ENCODE measurements at regions not wholly inside any gene's neighbourhood (a gene's known extent, or its start where the extent isn't known, plus 50 kb on each side); places are given as distances from the start of the nearest gene placed in this dataset.

- H3K4me1 ChIP-seq (replicated peaks in 1 of 4; ENCODE audit: control insufficient read depth in 3 of 4, insufficient read depth in 4 of 4, low read length in 3 of 4) = no peaks in the 10 kb centered on the region
- H3K23me2 ChIP-seq (ENCODE audit: low read depth, low read length) = no peaks in the 10 kb centered on the region
- H3K79me2 ChIP-seq (ENCODE audit: control insufficient read depth in 1 of 2, insufficient read depth in 2 of 2, low read length in 2 of 2) = no peaks in the 10 kb centered on the region
- H3K56ac ChIP-seq (replicated peaks; ENCODE audit: insufficient read length, low read depth, low read length) = no peak overlapping the region
- H4K5ac ChIP-seq (ENCODE audit: insufficient read length, low read depth, low read length) = no peak overlapping the region
- no peak overlapping the region for H3K27ac ChIP-seq (ENCODE audit: low read depth, low read length)
- no peak overlapping the region for H2BK20ac ChIP-seq (ENCODE audit: low read length)
- H2BK120ac ChIP-seq (replicated peaks; ENCODE audit: low read depth, low read length) = no peak overlapping the region
- WGBS, 2 experiments (ENCODE audit: extremely low coverage in 1 of 2, insufficient coverage in 1 of 2, insufficient read length in 1 of 2, insufficient replicate concordance in 2 of 2, low coverage in 1 of 2, low lambda C conversion rate in 2 of 2, missing lambda C conversion rate in 1 of 2) = 96 to 100% methylated on average over 1 to 5 of the region's 5 CpGs
- no peak for DNase-seq (ENCODE audit: low read depth in 1 of 2, low spot score in 2 of 2)
- ChIA-PET POLR2A (ENCODE audit: partially characterized antibody) (no interaction called here), CTCF (ENCODE audit: partially characterized antibody) (interaction anchor here (0.6 to 1.8 kb wide), 4 partner anchors 10 to 426 kb away, joined by 3 to 5 read pairs (median 4); no protein-coding TSS in a partner anchor)
- no peaks in the 10 kb centered on the region for H3K36me3 ChIP-seq (ENCODE audit: control insufficient read depth in 2 of 4, insufficient read depth in 4 of 4, low read length in 3 of 4)
- no peaks in the 10 kb centered on the region; a peak in 1 of 7 replicates for H3K27me3 ChIP-seq (replicated peaks in 1 of 4; ENCODE audit: control insufficient read depth in 3 of 4, extremely low read depth in 1 of 4, insufficient read depth in 3 of 4, low read length in 3 of 4)
- no peaks in the 10 kb centered on the region for H3K79me1 ChIP-seq (ENCODE audit: low read depth, low read length)
- no peak overlapping the region for H2AK5ac ChIP-seq (ENCODE audit: low read depth, low read length)
- H3K23ac ChIP-seq (ENCODE audit: insufficient read length) = no peak overlapping the region
- H2AFZ ChIP-seq (ENCODE audit: low read length) = no peak overlapping the region
- no peak overlapping the region for H2BK5ac ChIP-seq (ENCODE audit: low read depth, low read length)
- peaks cover 0 to under 1% of the 10 kb centered on the region in 2 experiments; a peak in 1 of 4 replicates for H3K9me3 ChIP-seq (ENCODE audit: insufficient read depth in 2 of 2, low read depth in 1 of 2, low read length in 1 of 2)
- no peak for FAIRE-seq
- H4K8ac ChIP-seq (ENCODE audit: extremely low read depth, insufficient read depth, low read length) = no peak overlapping the region
- no peak overlapping the region for H4K91ac ChIP-seq (replicated peaks; ENCODE audit: insufficient read length, low read length)
- no peak overlapping the region for H3K4me3 ChIP-seq (ENCODE audit: extremely low read depth in 1 of 4, insufficient read depth in 2 of 4, low read depth in 3 of 4, low read length in 4 of 4)
- no peaks in the 10 kb centered on the region for H4K20me1 ChIP-seq (replicated peaks in 1 of 2; ENCODE audit: control insufficient read depth in 1 of 2, insufficient read depth in 2 of 2, low read length in 2 of 2)
- H3K4ac ChIP-seq (replicated peaks; ENCODE audit: insufficient read length, low read depth, low read length) = no peak overlapping the region
- no peak overlapping the region for H2BK15ac ChIP-seq (ENCODE audit: low read length)
- no peak overlapping the region for H3K4me2 ChIP-seq (ENCODE audit: insufficient read depth in 1 of 2, low read depth in 2 of 2, low read length in 2 of 2)
- H3K14ac ChIP-seq (ENCODE audit: insufficient read length) = no peak overlapping the region
- no peak overlapping the region for H3K9ac ChIP-seq (replicated peaks in 1 of 4; ENCODE audit: extremely low read depth in 1 of 4, low read depth in 3 of 4, low read length in 3 of 4)
- H2BK12ac ChIP-seq (ENCODE audit: low read depth, low read length) = no peak overlapping the region
- H3K18ac ChIP-seq (ENCODE audit: extremely low read depth, low read length) = no peak overlapping the region
- no peak for TF ChIP-seq SUZ12 (IDR thresholded peaks at IDR 0.05; ENCODE audit: low read length)
- no peak for TF ChIP-seq EZH2 (IDR thresholded peaks at IDR 0.05; ENCODE audit: low read depth, low read length, severe bottlenecking)
- TF ChIP-seq RAD21 (IDR thresholded peaks at IDR 0.05 in 1 of 2, conservative IDR thresholded peaks at IDR 0.05 in 1 of 2; ENCODE audit: low read depth in 2 of 2, low read length in 2 of 2) = no peak
- TF ChIP-seq BACH1 (IDR thresholded peaks at IDR 0.05; ENCODE audit: low read length) = no peak
- no peak for TF ChIP-seq MAFK (IDR thresholded peaks at IDR 0.05; ENCODE audit: low read depth, low read length)
- no peak for TF ChIP-seq CHD2 (IDR thresholded peaks at IDR 0.05; ENCODE audit: low read length)
- TF ChIP-seq POLR2A (IDR thresholded peaks at IDR 0.05; ENCODE audit: control extremely low read depth in 1 of 2, low read depth in 2 of 2, low read length in 2 of 2) = no peak
- TF ChIP-seq KDM4A (IDR thresholded peaks at IDR 0.05; ENCODE audit: low read depth, low read length, severe bottlenecking) = no peak
- no peak for TF ChIP-seq TCF12 (IDR thresholded peaks at IDR 0.05; ENCODE audit: low read depth, low read length)
- TF ChIP-seq YY1 (IDR thresholded peaks at IDR 0.05; ENCODE audit: low read depth, low read length) = no peak
- TF ChIP-seq JUND (IDR thresholded peaks at IDR 0.05; ENCODE audit: low read length) = no peak
- TF ChIP-seq SIX5 (IDR thresholded peaks at IDR 0.05; ENCODE audit: low read depth, low read length) = no peak
- no peak for TF ChIP-seq SIRT6 (IDR thresholded peaks at IDR 0.05; ENCODE audit: low read length)
Measured at GRCh38 chr6:110544472-110544871, 68.1 kb upstream of the SLC22A16 start.

All from H1 (cell line).